ENCODE measurements at regions not wholly inside any gene's neighbourhood (a gene's known extent, or its start where the extent isn't known, plus 50 kb on each side); places are given as distances from the start of the nearest gene placed in this dataset.

- ATAC-seq, result no peak
- DNase-seq (ENCODE audit: low read depth, low spot score), result no peak
- in situ Hi-C loops (cut with HindIII; ENCODE audit: low pct_unique_long_range_greater_than_20kb, low sequenced_read_pairs) (no loop called here), intact Hi-C loops (cut with micrococcal nuclease; ENCODE audit: unreplicated experiment) (no loop called here)
- BruUV-seq (replicated peaks), result no TSS peak
- no peaks in the 10 kb centered on the region for H3K27me3 ChIP-seq (ENCODE audit: control insufficient read depth, insufficient read depth, low read length)
- ChIA-PET CTCF (no interaction called here), POLR2A (no interaction called here)
- TF ChIP-seq CTCF (IDR thresholded peaks at IDR 0.05), result no peak
- no peak overlapping the region for H3K4me3 ChIP-seq (ENCODE audit: low read depth in 2 of 2, low read length in 2 of 2)
- H3K4me1 ChIP-seq (ENCODE audit: control insufficient read depth, insufficient read depth, low read length), result no peaks in the 10 kb centered on the region
- H3K27ac ChIP-seq (ENCODE audit: low read length), result no peak overlapping the region
- no peaks in the 10 kb centered on the region for H3K36me3 ChIP-seq (ENCODE audit: control insufficient read depth, insufficient read depth, low read length)
- no peaks in the 10 kb centered on the region for H3K9me3 ChIP-seq (ENCODE audit: control insufficient read depth, insufficient read depth, low read depth, low read length)
Measured at GRCh38 chr2:23124214-23124750, 260.7 kb upstream of the KLHL29 start.

GRCh38 chr2:23127465-23127864 lies 257.5 kb upstream of the KLHL29 start:
- no peak overlapping the region for H3K4me3 ChIP-seq (ENCODE audit: low read depth in 2 of 2, low read length in 2 of 2)
- H3K27ac ChIP-seq (ENCODE audit: low read length), result no peak overlapping the region
- ATAC-seq (no peak), DNase-seq (ENCODE audit: low read depth, low spot score) (no peak)
- no TSS peak for BruUV-seq (replicated peaks)
- intact Hi-C loops (cut with micrococcal nuclease; ENCODE audit: unreplicated experiment), result no loop called here
- H3K36me3 ChIP-seq (ENCODE audit: control insufficient read depth, insufficient read depth, low read length), result no peaks in the 10 kb centered on the region
- POLR2A ChIA-PET, result no interaction called here
- no peaks in the 10 kb centered on the region for H3K9me3 ChIP-seq (ENCODE audit: control insufficient read depth, insufficient read depth, low read depth, low read length)
- TF ChIP-seq TCF7L2 (IDR thresholded peaks at IDR 0.05; ENCODE audit: low read depth, low read length), result no peak
- no peak for TF ChIP-seq CTCF (IDR thresholded peaks at IDR 0.05)
- no peak for TF ChIP-seq SIN3A (IDR thresholded peaks at IDR 0.05; ENCODE audit: borderline replicate concordance, insufficient read depth, low read depth, low read length)
- no peak for TF ChIP-seq POLR2AphosphoS5 (IDR thresholded peaks at IDR 0.05; ENCODE audit: low read depth, low read length)
- TF ChIP-seq REST (IDR thresholded peaks at IDR 0.05; ENCODE audit: insufficient read depth in 1 of 2, low read depth in 2 of 2, low read length in 1 of 2), result no peak
- H3K4me1 ChIP-seq (ENCODE audit: control insufficient read depth, insufficient read depth, low read length), result no peaks in the 10 kb centered on the region
- no peaks in the 10 kb centered on the region for H3K27me3 ChIP-seq (ENCODE audit: control insufficient read depth, insufficient read depth, low read length)
- CTCF ChIA-PET, result no interaction called here
- in situ Hi-C loops (cut with HindIII; ENCODE audit: low pct_unique_long_range_greater_than_20kb, low sequenced_read_pairs), result no loop called here

Measured in Panc1 (cell line).